ENCODE measurements at regions not wholly inside any gene's neighbourhood (a gene's known extent, or its start where the extent isn't known, plus 50 kb on each side); places are given as distances from the start of the nearest gene placed in this dataset.

- ChIA-PET CTCF (no interaction called here), POLR2A (no interaction called here)
Observed at GRCh38 chr3:180280555-180280954, 243.8 kb upstream of the PEX5L start.

DNA sequence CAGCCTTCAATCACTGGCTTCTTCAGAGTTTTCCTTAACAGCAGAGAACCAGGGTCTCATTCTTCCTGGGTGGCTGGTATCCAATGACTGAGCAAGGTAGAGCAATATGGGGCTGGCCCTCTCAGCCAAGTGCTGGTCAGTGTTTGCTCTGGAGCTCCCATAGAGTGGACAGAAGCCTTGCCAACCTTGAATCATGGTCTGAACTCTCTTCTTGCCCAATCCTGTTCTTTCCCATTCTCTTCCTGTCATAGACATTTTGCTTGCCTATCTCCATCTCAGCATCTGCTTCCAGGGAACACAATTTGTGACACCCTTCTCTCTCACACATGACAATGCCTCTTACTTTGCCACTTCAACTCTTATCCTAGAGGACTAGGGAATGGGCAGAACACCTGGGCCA lies 245.6 kb upstream of the PEX5L start:
- ChIA-PET CTCF (no interaction called here), POLR2A (no interaction called here)

- POLR2A ChIA-PET: no interaction called here
- CTCF ChIA-PET: no interaction called here
Observed at GRCh38 chr3:180283251-180283650, 246.5 kb upstream of the PEX5L start.

GRCh38 chr3:180284331-180285110 lies 247.8 kb upstream of the PEX5L start:
- CTCF ChIA-PET: no interaction called here
- POLR2A ChIA-PET: no interaction called here

GRCh38 chr3:180287703-180288102 lies 251.0 kb upstream of the PEX5L start:
- POLR2A ChIA-PET: no interaction called here
- CTCF ChIA-PET: no interaction called here

DNA sequence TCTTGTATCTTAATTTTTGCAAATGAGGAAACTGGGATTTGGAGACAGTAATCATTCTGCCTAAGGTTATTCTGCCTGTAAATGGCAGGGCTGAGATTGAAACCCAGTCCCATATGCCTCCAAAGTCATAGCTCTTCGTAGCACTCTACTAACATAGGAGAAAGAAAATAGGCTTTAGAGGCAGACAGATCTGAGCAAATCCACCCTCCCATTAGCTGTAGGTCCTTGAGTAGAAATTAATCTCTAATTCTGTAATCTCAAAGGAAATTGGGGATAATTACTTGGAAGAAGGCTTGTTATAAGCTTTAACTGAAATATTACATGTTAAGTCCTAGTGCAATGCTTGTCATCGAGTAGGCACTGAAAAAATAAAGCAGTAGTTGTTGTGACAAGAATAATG lies 252.1 kb upstream of the PEX5L start:
- ChIA-PET CTCF (no interaction called here), POLR2A (no interaction called here)

GRCh38 chr3:180290300-180290699 lies 253.6 kb upstream of the PEX5L start:
- ChIA-PET CTCF (no interaction called here), POLR2A (no interaction called here)

GRCh38 chr3:180294282-180295027 lies 257.7 kb upstream of the PEX5L start:
- CTCF ChIA-PET: no interaction called here
- POLR2A ChIA-PET: no interaction called here

DNA sequence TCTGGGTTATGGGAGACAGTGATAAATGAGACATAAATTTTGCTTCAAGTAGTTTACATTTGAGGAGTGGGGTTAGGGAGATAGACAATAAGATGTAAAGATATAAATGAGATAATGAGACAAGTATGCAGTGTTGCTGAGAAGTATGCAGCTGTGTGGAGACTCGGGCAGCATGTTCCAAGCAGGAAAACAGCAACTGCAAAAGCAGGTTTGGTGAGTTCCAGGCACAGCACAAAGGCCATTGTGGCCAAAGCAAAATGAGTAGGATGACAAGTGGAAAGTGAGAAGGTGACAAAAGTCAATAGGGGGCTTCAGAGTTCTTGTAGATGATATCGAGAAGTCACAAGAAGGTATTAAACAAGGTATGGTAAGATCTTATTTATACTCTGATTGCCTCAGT lies 259.1 kb upstream of the PEX5L start:
- POLR2A ChIA-PET: no interaction called here

DNA sequence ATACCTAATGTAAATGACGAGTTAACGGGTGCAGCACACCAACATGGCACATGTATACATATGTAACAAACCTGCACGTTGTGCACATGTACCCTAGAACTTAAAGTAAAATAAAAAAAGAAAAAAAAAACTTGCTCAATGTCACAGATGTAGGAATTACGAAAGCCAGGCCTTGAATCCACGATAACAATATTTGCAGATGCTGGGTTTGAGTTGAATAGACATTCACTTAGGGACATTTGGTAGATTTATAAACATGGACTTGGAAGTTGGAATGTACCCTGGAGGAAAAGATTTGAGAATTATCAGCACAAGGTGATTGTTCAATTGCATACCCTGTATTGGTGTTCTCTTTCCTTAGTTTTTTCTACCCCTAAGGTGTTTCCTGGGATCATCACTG lies 260.2 kb upstream of the PEX5L start:
- ChIA-PET CTCF (no interaction called here), POLR2A (no interaction called here)

More for the DNA sequence above, 259.1 kb upstream of the PEX5L start:
- CTCF ChIA-PET: no interaction called here

GRCh38 chr3:180306155-180306554 lies 269.4 kb upstream of the PEX5L start:
- ChIA-PET CTCF (no interaction called here), POLR2A (no interaction called here)

DNA sequence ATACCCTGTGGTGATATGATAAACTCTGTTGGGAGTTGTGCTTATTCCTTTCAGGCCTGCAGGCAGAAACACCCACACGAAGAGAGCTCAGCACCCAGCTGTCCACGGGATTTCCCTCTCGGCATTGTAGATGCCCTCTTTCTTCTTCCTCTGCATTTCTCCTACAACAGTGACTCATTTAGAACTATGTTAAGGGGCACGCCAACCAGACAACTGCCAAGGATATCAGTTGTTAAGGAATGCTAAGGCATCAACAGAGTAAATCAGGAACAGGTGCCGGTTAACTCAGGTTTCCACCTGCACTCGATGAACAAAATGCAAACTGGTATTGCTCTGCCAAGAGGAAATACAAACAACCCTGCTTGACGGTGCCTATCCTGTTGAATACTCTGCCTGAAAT lies 270.0 kb upstream of the PEX5L start:
- CTCF ChIA-PET: no interaction called here
- POLR2A ChIA-PET: no interaction called here

- ChIA-PET CTCF (no interaction called here), POLR2A (no interaction called here)
Observed at GRCh38 chr3:180311242-180311641, 274.5 kb upstream of the PEX5L start.

- ChIA-PET CTCF (no interaction called here), POLR2A (no interaction called here)
Observed at GRCh38 chr3:180316321-180316720, 279.6 kb upstream of the PEX5L start.

- ChIA-PET CTCF (no interaction called here), POLR2A (no interaction called here)
Observed at GRCh38 chr3:180319461-180319860, 282.5 kb upstream of the TTC14 start.

- POLR2A ChIA-PET: no interaction called here
- CTCF ChIA-PET: no interaction called here
Observed at GRCh38 chr3:180320631-180321030, 281.3 kb upstream of the TTC14 start.

GRCh38 chr3:180321534-180321933 lies 280.4 kb upstream of the TTC14 start:
- ChIA-PET CTCF (no interaction called here), POLR2A (no interaction called here)

- ChIA-PET POLR2A (no interaction called here), CTCF (no interaction called here)
Observed at GRCh38 chr3:180322829-180323228, 279.1 kb upstream of the TTC14 start.

DNA sequence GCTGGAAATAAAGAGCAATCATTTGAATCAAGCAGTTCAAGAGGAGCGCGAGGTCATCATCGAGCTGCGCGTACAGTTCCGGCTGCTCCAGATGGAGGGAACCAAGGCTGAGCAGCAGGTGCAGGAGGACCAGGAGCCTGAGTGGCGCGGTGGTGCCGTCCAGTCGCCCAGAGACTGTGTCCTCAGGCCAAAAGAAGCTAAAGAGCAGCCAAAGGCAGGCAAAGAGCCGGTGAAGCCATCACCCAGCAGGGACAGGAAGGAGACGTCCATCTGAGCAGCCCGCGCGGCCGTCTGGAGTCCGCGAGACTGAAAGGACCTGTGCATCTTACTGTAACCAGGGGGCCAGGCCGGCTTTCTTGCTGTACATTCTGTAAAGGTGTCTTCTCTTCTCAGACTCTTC lies 277.2 kb upstream of the TTC14 start:
- CTCF ChIA-PET: no interaction called here
- POLR2A ChIA-PET: no interaction called here

GRCh38 chr3:180325533-180325932 lies 276.4 kb upstream of the TTC14 start:
- ChIA-PET CTCF (no interaction called here), POLR2A (no interaction called here)

DNA sequence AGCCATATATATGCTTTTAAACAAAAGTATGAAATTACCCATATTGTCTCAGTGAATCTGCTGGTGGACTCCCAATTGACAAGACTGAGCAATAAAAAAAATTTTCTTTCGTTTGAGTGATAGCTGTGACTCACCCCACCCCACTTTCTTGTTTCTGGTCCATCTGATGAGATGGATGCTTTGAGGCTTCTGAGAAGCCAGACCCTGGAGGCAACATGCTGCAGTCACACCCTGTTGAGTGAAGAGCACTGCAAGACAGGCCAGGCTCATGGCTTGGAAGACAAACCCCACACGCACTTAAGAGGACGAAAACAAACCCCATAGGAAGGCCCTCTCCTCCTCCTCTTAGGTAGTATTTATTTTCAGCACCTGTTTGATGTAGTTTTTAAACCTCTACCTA lies 276.0 kb upstream of the TTC14 start:
- ChIA-PET POLR2A (no interaction called here), CTCF (no interaction called here)

GRCh38 chr3:180329187-180329586 lies 272.8 kb upstream of the TTC14 start:
- CTCF ChIA-PET: no interaction called here
- POLR2A ChIA-PET: no interaction called here
